Embryonic facial prominence (tissue), 1 donor: ENCODE measurements at regions not wholly inside any gene's neighbourhood (a gene's known extent, or its start where the extent isn't known, plus 50 kb on each side); places are given as distances from the start of the nearest gene placed in this dataset.

Experiments used
- DNase-seq: peaks from one replicate; pipeline ENCODE4 v3.0.0-alpha.2; 2016; ENCODE audit errors: extremely low spot score

- DNase-seq = no peak
These were observed 55.8 kb downstream of the KCNE4 start for GRCh38 chr2:223107825-223108224.

- DNase-seq = no peak
These were observed 56.5 kb downstream of the KCNE4 start for GRCh38 chr2:223108351-223109050.

GRCh38 chr2:223109341-223109740 is 57.4 kb downstream of the KCNE4 start:
- no peak for DNase-seq

- no peak for DNase-seq
These were observed 61.2 kb downstream of the KCNE4 start for GRCh38 chr2:223113161-223113560.

GRCh38 chr2:223114170-223114569 is 62.2 kb downstream of the KCNE4 start:
- DNase-seq = no peak

- no peak for DNase-seq
These were observed 62.9 kb downstream of the KCNE4 start for GRCh38 chr2:223114917-223115316.

- no peak for DNase-seq
These were observed 65.5 kb downstream of the KCNE4 start for GRCh38 chr2:223117533-223117932.

- DNase-seq = no peak
These were observed 69.3 kb downstream of the KCNE4 start for GRCh38 chr2:223121283-223121682.

GRCh38 chr2:223122781-223123180 is 70.8 kb downstream of the KCNE4 start:
- DNase-seq = no peak

GRCh38 chr2:223123855-223124610 is 72.0 kb downstream of the KCNE4 start:
- no peak for DNase-seq

GRCh38 chr2:223141606-223142005 is 89.6 kb downstream of the KCNE4 start:
- DNase-seq = no peak

GRCh38 chr2:223142118-223142517 is 90.1 kb downstream of the KCNE4 start:
- DNase-seq = no peak

- DNase-seq = no peak
These were observed 95.4 kb downstream of the KCNE4 start for GRCh38 chr2:223147431-223147830.

- no peak for DNase-seq
These were observed 96.5 kb downstream of the KCNE4 start for GRCh38 chr2:223148516-223148915.

- no peak for DNase-seq
These were observed 104.0 kb downstream of the KCNE4 start for GRCh38 chr2:223155956-223156355.

GRCh38 chr2:223161873-223162458 is 110.0 kb downstream of the KCNE4 start:
- DNase-seq = no peak

- DNase-seq = no peak
These were observed 113.6 kb downstream of the KCNE4 start for GRCh38 chr2:223165423-223166214.

GRCh38 chr2:223166215-223166493 is 114.2 kb downstream of the KCNE4 start:
- no peak for DNase-seq

GRCh38 chr2:223166983-223167650 is 115.1 kb downstream of the KCNE4 start:
- DNase-seq = no peak

GRCh38 chr2:223169830-223170605 is 118.0 kb downstream of the KCNE4 start:
- no peak for DNase-seq

- no peak for DNase-seq
These were observed 125.0 kb downstream of the KCNE4 start for GRCh38 chr2:223176970-223177369.
